K562 (cell line): ENCODE measurements at regions not wholly inside any gene's neighbourhood (a gene's known extent, or its start where the extent isn't known, plus 50 kb on each side); places are given as distances from the start of the nearest gene placed in this dataset.

ENCODE experiments used
- ATAC-seq: fragments of 200-7000 bp; cut with Tn5 transposase; 3 replicates; pipeline ENCODE4 v1.9.1; 2020; ENCODE audit warnings: moderate library complexity
- BruUV-seq: library from RNA; stranded (reverse); fragments of 400-500 nt; replicated peaks from 2 replicates; lab custom pipeline; 2021; lab: Mats Ljungman, UMichigan
- CTCF ChIA-PET: fragments of 300-600 bp; formaldehyde crosslinking; extraction: SDS; loops from one replicate; lab custom pipeline; 2021; ENCODE audit warnings: low intra/inter-chr PET ratio; lab: Yijun Ruan, JAX
- POLR2A ChIA-PET: fragments of 300-600, 350-650 bp; sonication (Branson Sonifier 250); formaldehyde crosslinking; extraction: SDS; loops from one replicate; lab custom pipeline; 2021; ENCODE audit warnings: antibody characterized with exemption, inconsistent platforms; lab: Yijun Ruan, JAX
- DNase-seq, 4 experiments: peaks; one replicate each; pipeline versions ENCODE4 v3.0.0 to v3.0.0-alpha.2; 2011 to 2018; ENCODE audit warnings: low spot score in 3 of 4, mixed read lengths in 3 of 4; ENCODE audit errors: extremely low read depth in 1 of 4
- FAIRE-seq: peaks from 2 replicates; lab custom pipeline; 2011; peaks lifted over from hg19 to GRCh38; lab: Jason Lieb, UNC
- H2AFZ ChIP-seq: 2 replicates; pipeline ENCODE4 v1.6.0; 2011; ENCODE audit warnings: low read depth, low read length, control low read depth, inconsistent platforms
- H3K27ac ChIP-seq: fragments of 200-600 bp; 3 replicates; pipeline ENCODE4 v1.8.0; 2011; ENCODE audit warnings: low read depth, mild to moderate bottlenecking, control low read depth, inconsistent platforms, low read length, moderate library complexity, mixed read lengths; ENCODE audit errors: extremely low read depth
- H3K27me3 ChIP-seq, 2 experiments: fragments of 300-600 bp in 1 of 2; 2 replicates in 1 of 2; 3 replicates in 1 of 2; pipeline versions ENCODE4 v1.6.0 to v1.8.0; 2011; ENCODE audit warnings: inconsistent platforms in 2 of 2, low read length in 2 of 2, mild to moderate bottlenecking in 1 of 2, mixed read lengths in 1 of 2, moderate library complexity in 1 of 2; ENCODE audit not compliant: control insufficient read depth in 2 of 2, insufficient read depth in 2 of 2
- H3K36me3 ChIP-seq: fragments of 300-600 bp; 3 replicates; pipeline ENCODE4 v1.8.0; 2011; ENCODE audit warnings: mild to moderate bottlenecking, low read length, inconsistent platforms; ENCODE audit not compliant: control insufficient read depth, insufficient read depth
- H3K4me1 ChIP-seq, 2 experiments: fragments of 200-600 bp in 1 of 2; replicated peaks in 1 of 2; 2 replicates in 1 of 2; 3 replicates in 1 of 2; pipeline versions ENCODE4 v1.5.1 to v1.8.0; 2011; ENCODE audit warnings: inconsistent platforms in 2 of 2, low read length in 2 of 2, mild to moderate bottlenecking in 1 of 2, mixed read lengths in 1 of 2, moderate library complexity in 1 of 2; ENCODE audit not compliant: control insufficient read depth in 2 of 2, insufficient read depth in 2 of 2
- H3K4me2 ChIP-seq: 2 replicates; pipeline ENCODE4 v1.6.1; 2011; ENCODE audit warnings: low read length, control low read depth, inconsistent platforms, mixed read lengths; ENCODE audit not compliant: insufficient read depth
- H3K4me3 ChIP-seq: fragments of 200-600 bp; sonication (generic), shearing (Covaris generic); 2 replicates; pipeline ENCODE4 v1.5.1; 2016; ENCODE audit warnings: control low read depth, inconsistent platforms
- H3K79me2 ChIP-seq: fragments of 200-600 bp; 3 replicates; pipeline ENCODE4 v1.8.0; 2011; ENCODE audit warnings: low read length, inconsistent platforms; ENCODE audit not compliant: control insufficient read depth, insufficient read depth
- H3K9ac ChIP-seq, 2 experiments: 2 replicates each; pipeline versions ENCODE4 v1.6.0 to v1.6.1; 2011; ENCODE audit warnings: low read depth in 2 of 2, low read length in 2 of 2, control low read depth in 1 of 2, inconsistent platforms in 1 of 2, mild to moderate bottlenecking in 1 of 2, mixed read lengths in 1 of 2; ENCODE audit not compliant: insufficient read depth in 1 of 2
- H3K9me1 ChIP-seq: one replicate; pipeline ENCODE4 v1.6.0; 2011; ENCODE audit warnings: inconsistent platforms, mild to moderate bottlenecking, low read length, moderate library complexity; ENCODE audit not compliant: control insufficient read depth, insufficient read depth
- H3K9me3 ChIP-seq: replicated peaks from 2 replicates; pipeline ENCODE4 v1.5.1; 2011; ENCODE audit warnings: low read depth, low read length, inconsistent platforms; ENCODE audit not compliant: control insufficient read depth, insufficient read depth
- H4K20me1 ChIP-seq: replicated peaks from 2 replicates; pipeline ENCODE4 v1.6.1; 2011; ENCODE audit warnings: low read length, inconsistent platforms, mixed read lengths; ENCODE audit not compliant: control insufficient read depth, insufficient read depth
- BRD9 ChIP-seq: fragments of 450-650 bp; IDR thresholded peaks from 2 replicates; pipeline ENCODE4 v1.6.1; 2018; ENCODE audit warnings: low read depth; ENCODE audit not compliant: partially characterized antibody
- CHD4 ChIP-seq: fragments of 200-600 bp; sonication (generic); IDR thresholded peaks from 3 replicates; pipeline ENCODE4 v1.6.1; 2012; ENCODE audit warnings: low read depth, mild to moderate bottlenecking, mixed read lengths, low read length, inconsistent platforms; ENCODE audit not compliant: insufficient read depth, insufficient replicate concordance, poor library complexity, severe bottlenecking
- ESRRB ChIP-seq: fragments of 250-450 bp; sonication (Bioruptor Pico); IDR thresholded peaks from 2 replicates; pipeline ENCODE4 v1.5.0; 2020; ENCODE audit warnings: mild to moderate bottlenecking, moderate library complexity, borderline replicate concordance
- GTF3C2 ChIP-seq: IDR thresholded peaks from 3 replicates; pipeline ENCODE4 v1.6.1; 2011; ENCODE audit warnings: borderline replicate concordance, mild to moderate bottlenecking, moderate library complexity; ENCODE audit not compliant: insufficient read length; ENCODE audit errors: extremely low read depth
- NFRKB ChIP-seq: fragments of 450-650 bp; IDR thresholded peaks from 2 replicates; pipeline ENCODE4 v1.6.1; 2016; ENCODE audit warnings: low read depth
- NFYB ChIP-seq: IDR thresholded peaks from 2 replicates; pipeline ENCODE4 v1.6.1; 2011; ENCODE audit warnings: mild to moderate bottlenecking, moderate library complexity; ENCODE audit not compliant: insufficient read length; ENCODE audit errors: extremely low read depth
- NR3C1 ChIP-seq: sonication (generic); formaldehyde crosslinking; IDR thresholded peaks from 2 replicates; pipeline ENCODE4 v1.8.1; 2022; ENCODE audit warnings: missing genetic modification reagents
- OTX1 ChIP-seq: fragments of 450-650 bp; formaldehyde crosslinking; IDR thresholded peaks from 2 replicates; pipeline ENCODE4 v1.4.0; 2022; ENCODE audit warnings: mild to moderate bottlenecking
- POLR2AphosphoS2 ChIP-seq: IDR thresholded peaks from 2 replicates; pipeline ENCODE4 v1.6.1; 2012; ENCODE audit warnings: low read length, improper control_type of control experiment
- SREBF2 ChIP-seq: sonication (generic); formaldehyde crosslinking; IDR thresholded peaks from 2 replicates; pipeline ENCODE4 v1.4.0; 2020; ENCODE audit warnings: mild to moderate bottlenecking, missing genetic modification reagents
- ZNF24 ChIP-seq: fragments of 450-650 bp; IDR thresholded peaks from 2 replicates; pipeline ENCODE4 v1.6.1; 2016
- ZNF274 ChIP-seq: IDR thresholded peaks from 2 replicates; pipeline ENCODE4 v1.6.1; 2011; ENCODE audit warnings: low read depth, mild to moderate bottlenecking, low read length, moderate library complexity, borderline replicate concordance
- ZNF57 ChIP-seq: fragments of 450-650 bp; formaldehyde crosslinking; IDR thresholded peaks from 2 replicates; pipeline ENCODE4 v1.4.0; 2020; ENCODE audit warnings: mild to moderate bottlenecking, moderate library complexity
- ZNF655 ChIP-seq: fragments of 250-450 bp; sonication (Bioruptor Pico); IDR thresholded peaks from 2 replicates; pipeline ENCODE4 v1.5.0; 2021
- in situ Hi-C: fragments of 300-500 bp; cut with MboI; formaldehyde crosslinking; loops from 4 replicates; pipeline ENCODE4 v1.15.0; 2018; ENCODE audit warnings: inconsistent platforms, mixed read lengths
- intact Hi-C: fragments of 100-400 bp; cut with micrococcal nuclease; formaldehyde crosslinking; loops from 2 replicates; pipeline ENCODE4 v1.14.2; 2022

GRCh38 chr15:47622055-47622454 lies 95.2 kb upstream of the SEMA6D start (continued):
- no peak for TF ChIP-seq NR3C1

GRCh38 chr15:47624503-47624902 lies 92.8 kb upstream of the SEMA6D start:
- no peak overlapping the region for H3K4me3 ChIP-seq
- DNase-seq, result no peak
- H3K9me1 ChIP-seq, result no peaks in the 10 kb centered on the region
- H3K9me3 ChIP-seq, result no peaks in the 10 kb centered on the region
- no peak overlapping the region for H3K27ac ChIP-seq
- in situ Hi-C loops (no loop called here), intact Hi-C loops (no loop called here)
- H3K4me2 ChIP-seq, result no peak overlapping the region
- no peaks in the 10 kb centered on the region for H3K79me2 ChIP-seq
- no peaks in the 10 kb centered on the region for H3K27me3 ChIP-seq
- POLR2A ChIA-PET, result no interaction called here
- CTCF ChIA-PET, result no interaction called here
- no peaks in the 10 kb centered on the region for H4K20me1 ChIP-seq
- no peaks in the 10 kb centered on the region for H3K36me3 ChIP-seq
- H3K9ac ChIP-seq, result no peak overlapping the region
- no TSS peak for BruUV-seq
- no peak overlapping the region for H2AFZ ChIP-seq
- no peak for ATAC-seq
- FAIRE-seq, result no peak
- no peaks in the 10 kb centered on the region for H3K4me1 ChIP-seq
- TF ChIP-seq OTX1 (CRISPR knock-in tag), result no peak
- no peak for TF ChIP-seq BRD9
- TF ChIP-seq POLR2AphosphoS2, result no peak
- TF ChIP-seq ZNF274, result no peak
- TF ChIP-seq ESRRB (CRISPR knock-in tag), result no peak
- TF ChIP-seq SREBF2 (CRISPR knock-in tag), result no peak
- no peak for TF ChIP-seq ZNF57 (CRISPR knock-in tag)
- no peak for TF ChIP-seq ZNF24
- TF ChIP-seq NFRKB, result no peak
- no peak for TF ChIP-seq NFYB
- TF ChIP-seq ZNF655 (CRISPR knock-in tag), result no peak
- TF ChIP-seq CHD4, result no peak
- no peak for TF ChIP-seq GTF3C2
